ENCODE measurements at regions not wholly inside any gene's neighbourhood (a gene's known extent, or its start where the extent isn't known, plus 50 kb on each side); places are given as distances from the start of the nearest gene placed in this dataset.

DNA sequence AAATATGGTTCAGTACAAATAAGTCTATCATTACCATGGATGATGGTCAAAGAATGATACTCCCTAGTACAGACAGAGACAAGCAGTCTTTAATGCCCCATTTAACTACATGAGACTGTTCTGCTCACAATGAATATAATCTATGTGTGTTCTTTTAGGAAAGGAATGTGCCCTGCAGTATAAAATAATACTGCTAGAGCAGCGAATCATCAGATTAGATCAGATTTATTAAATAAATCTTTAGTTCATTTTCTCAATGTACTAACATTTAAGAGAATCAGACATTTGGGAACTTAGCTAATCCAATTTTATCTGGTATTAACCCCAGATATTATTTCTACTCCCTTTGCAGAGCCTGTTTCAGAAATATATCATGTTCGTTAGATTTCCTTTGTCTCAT, 272.0 kb upstream of the GCFC2 start:
- TF ChIP-seq, protein P1, sequence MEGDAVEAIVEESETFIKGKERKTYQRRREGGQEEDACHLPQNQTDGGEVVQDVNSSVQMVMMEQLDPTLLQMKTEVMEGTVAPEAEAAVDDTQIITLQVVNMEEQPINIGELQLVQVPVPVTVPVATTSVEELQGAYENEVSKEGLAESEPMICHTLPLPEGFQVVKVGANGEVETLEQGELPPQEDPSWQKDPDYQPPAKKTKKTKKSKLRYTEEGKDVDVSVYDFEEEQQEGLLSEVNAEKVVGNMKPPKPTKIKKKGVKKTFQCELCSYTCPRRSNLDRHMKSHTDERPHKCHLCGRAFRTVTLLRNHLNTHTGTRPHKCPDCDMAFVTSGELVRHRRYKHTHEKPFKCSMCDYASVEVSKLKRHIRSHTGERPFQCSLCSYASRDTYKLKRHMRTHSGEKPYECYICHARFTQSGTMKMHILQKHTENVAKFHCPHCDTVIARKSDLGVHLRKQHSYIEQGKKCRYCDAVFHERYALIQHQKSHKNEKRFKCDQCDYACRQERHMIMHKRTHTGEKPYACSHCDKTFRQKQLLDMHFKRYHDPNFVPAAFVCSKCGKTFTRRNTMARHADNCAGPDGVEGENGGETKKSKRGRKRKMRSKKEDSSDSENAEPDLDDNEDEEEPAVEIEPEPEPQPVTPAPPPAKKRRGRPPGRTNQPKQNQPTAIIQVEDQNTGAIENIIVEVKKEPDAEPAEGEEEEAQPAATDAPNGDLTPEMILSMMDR (IDR thresholded peaks at IDR 0.05) = no peak
- no peak for TF ChIP-seq POLR2A (IDR thresholded peaks at IDR 0.05)
